ENCODE measurements at regions not wholly inside any gene's neighbourhood (a gene's known extent, or its start where the extent isn't known, plus 50 kb on each side); places are given as distances from the start of the nearest gene placed in this dataset.

DNA sequence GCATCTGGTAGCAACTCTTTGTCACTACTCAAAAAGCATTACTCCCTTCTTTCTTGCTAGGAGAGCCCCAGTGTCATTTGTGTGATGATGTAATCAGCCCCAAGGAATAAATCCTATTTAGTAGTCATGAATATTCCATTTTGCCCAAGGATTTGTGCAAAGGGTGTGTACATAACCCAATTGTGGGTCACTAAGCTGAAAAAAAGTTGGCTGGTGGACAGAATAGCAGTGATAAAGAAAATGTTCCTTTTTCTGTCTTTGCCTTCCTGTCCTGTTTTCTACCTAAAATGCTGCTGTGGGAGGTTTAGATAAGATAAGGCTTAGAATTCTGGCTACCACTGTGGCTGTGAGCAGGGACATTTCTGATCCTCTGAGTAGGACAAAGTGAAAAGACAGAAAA lies 223.1 kb upstream of the ITGA1 start:
- DNase-seq (ENCODE audit: low read depth), result no peak
- Histone ChIP-seq H3K4me3 (ENCODE audit: low read depth, low read length) (no peak overlapping the region), H3K36me3 (ENCODE audit: control insufficient read depth, insufficient read depth, low read length) (no peaks in the 10 kb centered on the region), H3K27me3 (ENCODE audit: control insufficient read depth, insufficient read depth, low read length) (no peaks in the 10 kb centered on the region)
- TF ChIP-seq, protein P1, sequence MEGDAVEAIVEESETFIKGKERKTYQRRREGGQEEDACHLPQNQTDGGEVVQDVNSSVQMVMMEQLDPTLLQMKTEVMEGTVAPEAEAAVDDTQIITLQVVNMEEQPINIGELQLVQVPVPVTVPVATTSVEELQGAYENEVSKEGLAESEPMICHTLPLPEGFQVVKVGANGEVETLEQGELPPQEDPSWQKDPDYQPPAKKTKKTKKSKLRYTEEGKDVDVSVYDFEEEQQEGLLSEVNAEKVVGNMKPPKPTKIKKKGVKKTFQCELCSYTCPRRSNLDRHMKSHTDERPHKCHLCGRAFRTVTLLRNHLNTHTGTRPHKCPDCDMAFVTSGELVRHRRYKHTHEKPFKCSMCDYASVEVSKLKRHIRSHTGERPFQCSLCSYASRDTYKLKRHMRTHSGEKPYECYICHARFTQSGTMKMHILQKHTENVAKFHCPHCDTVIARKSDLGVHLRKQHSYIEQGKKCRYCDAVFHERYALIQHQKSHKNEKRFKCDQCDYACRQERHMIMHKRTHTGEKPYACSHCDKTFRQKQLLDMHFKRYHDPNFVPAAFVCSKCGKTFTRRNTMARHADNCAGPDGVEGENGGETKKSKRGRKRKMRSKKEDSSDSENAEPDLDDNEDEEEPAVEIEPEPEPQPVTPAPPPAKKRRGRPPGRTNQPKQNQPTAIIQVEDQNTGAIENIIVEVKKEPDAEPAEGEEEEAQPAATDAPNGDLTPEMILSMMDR (IDR thresholded peaks at IDR 0.05; ENCODE audit: insufficient read depth, low read length, poor library complexity, severe bottlenecking), result no peak

DNA sequence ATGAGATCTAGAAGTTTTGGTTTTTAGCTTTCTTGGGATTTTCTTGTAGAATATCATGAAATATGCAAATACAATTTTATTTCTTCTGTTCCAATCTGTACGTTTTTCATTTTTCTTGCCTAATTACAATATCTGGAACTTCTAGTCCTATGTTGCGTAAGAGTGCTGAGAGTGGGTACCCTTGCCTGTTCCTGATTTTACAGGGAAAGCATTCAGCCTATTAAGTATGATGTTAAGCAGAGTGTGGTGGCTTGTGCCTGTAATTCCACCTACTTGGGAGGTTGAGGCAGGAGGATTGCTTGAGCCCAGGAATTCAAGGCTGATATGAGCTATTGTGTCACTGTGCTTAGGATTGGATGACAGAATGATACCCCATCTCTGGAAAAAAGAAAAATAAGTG lies 210.2 kb upstream of the ITGA1 start:
- H3K4me3 ChIP-seq (ENCODE audit: low read depth, low read length), result no peak overlapping the region
- DNase-seq (ENCODE audit: low read depth), result no peak
- H3K27me3 ChIP-seq (ENCODE audit: control insufficient read depth, insufficient read depth, low read length), result no peaks in the 10 kb centered on the region
- H3K36me3 ChIP-seq (ENCODE audit: control insufficient read depth, insufficient read depth, low read length), result no peaks in the 10 kb centered on the region
- TF ChIP-seq, protein P1 (IDR thresholded peaks at IDR 0.05; ENCODE audit: insufficient read depth, low read length, poor library complexity, severe bottlenecking), result no peak

DNA sequence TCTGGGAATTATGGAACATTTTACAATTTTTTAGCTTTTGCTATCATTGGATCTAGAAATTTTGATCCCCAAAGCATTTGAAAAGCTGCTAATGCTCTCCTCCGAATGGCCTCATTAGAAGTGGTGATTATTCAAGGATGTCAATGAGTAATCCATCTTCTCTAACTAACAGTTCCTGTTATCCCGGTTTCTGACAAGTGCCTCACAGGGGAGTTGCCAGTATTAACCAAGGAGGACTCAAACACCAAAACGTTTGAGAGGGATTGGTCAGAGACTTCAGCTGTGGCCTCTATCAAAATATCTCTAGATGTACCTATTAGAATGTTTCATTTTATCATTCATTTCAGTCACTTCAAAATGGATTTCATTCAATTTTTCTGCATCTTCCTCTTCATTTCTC lies 208.3 kb upstream of the ITGA1 start:
- Histone ChIP-seq H3K4me3 (ENCODE audit: low read depth, low read length) (no peak overlapping the region), H3K36me3 (ENCODE audit: control insufficient read depth, insufficient read depth, low read length) (no peaks in the 10 kb centered on the region), H3K27me3 (ENCODE audit: control insufficient read depth, insufficient read depth, low read length) (no peaks in the 10 kb centered on the region)
- DNase-seq (ENCODE audit: low read depth), result no peak
- TF ChIP-seq, protein P1 (IDR thresholded peaks at IDR 0.05; ENCODE audit: insufficient read depth, low read length, poor library complexity, severe bottlenecking), result no peak

DNA sequence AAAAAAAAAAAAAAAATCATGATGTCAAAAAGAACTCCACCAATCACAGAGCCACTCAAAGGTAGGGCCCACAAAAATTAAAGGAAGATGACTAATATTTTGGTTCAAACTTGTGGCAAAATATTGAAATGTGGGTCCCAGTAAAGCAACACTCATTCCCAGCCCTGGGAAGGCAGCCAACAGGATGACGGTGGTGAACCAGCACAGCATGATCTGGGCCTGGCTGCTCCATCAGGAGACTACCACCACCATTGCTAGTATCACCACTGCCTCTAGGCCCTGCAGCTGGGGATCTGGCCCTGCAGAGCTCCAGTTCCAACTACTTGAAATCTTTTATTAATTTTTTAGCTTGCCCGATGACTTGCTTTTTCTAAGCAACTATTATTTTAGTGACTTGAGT lies 206.8 kb upstream of the ITGA1 start:
- DNase-seq (ENCODE audit: low read depth), result no peak

DNA sequence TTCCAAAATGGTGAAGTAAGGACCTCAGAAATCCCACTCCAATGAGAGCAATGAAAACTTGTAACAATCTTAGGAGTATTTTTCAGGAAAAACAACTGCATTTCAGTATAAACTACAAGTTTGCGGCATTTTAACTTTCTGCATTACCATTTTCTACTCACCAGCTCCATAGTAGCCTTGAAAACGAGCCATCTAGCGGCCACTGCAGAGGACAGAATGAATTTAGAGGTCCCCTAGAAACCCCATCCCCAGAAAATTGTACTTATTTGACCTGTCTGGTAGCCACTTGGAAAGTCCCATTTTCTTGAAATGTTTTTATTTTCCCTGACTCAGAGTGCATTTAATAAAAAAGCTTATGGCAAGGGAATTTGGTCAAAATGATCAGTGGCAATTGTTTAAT lies 205.4 kb upstream of the ITGA1 start:
- H3K36me3 ChIP-seq (ENCODE audit: control insufficient read depth, insufficient read depth, low read length), result no peaks in the 10 kb centered on the region
- no peak for DNase-seq (ENCODE audit: low read depth)
- TF ChIP-seq, protein P1 (IDR thresholded peaks at IDR 0.05; ENCODE audit: insufficient read depth, low read length, poor library complexity, severe bottlenecking), result no peak
- H3K4me3 ChIP-seq (ENCODE audit: low read depth, low read length), result no peak overlapping the region
- H3K27me3 ChIP-seq (ENCODE audit: control insufficient read depth, insufficient read depth, low read length), result no peaks in the 10 kb centered on the region

More for the DNA sequence above, 206.8 kb upstream of the ITGA1 start:
- no peaks in the 10 kb centered on the region for H3K36me3 ChIP-seq (ENCODE audit: control insufficient read depth, insufficient read depth, low read length)
- no peaks in the 10 kb centered on the region for H3K27me3 ChIP-seq (ENCODE audit: control insufficient read depth, insufficient read depth, low read length)
- no peak overlapping the region for H3K4me3 ChIP-seq (ENCODE audit: low read depth, low read length)
- TF ChIP-seq, protein P1 (IDR thresholded peaks at IDR 0.05; ENCODE audit: insufficient read depth, low read length, poor library complexity, severe bottlenecking), result no peak

DNA sequence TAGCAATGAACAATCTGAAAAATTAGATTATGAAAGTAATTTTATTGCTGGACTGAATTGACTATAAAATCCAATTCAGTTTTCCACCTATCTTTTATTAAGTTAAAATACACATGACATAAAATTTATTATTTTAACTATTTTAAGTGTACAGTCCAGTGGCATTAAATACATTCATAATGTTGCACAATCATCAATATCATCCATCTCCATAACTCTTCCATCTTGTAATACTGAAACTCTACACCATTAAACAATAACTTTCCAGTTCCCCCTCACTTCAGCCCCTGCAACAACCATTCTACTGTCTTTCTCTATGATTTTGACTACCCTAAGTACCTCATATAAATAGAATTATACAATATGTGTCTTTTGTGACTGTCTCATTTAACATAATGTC lies 200.6 kb upstream of the ITGA1 start:
- H3K36me3 ChIP-seq (ENCODE audit: control insufficient read depth, insufficient read depth, low read length), result no peaks in the 10 kb centered on the region
- no peak overlapping the region for H3K4me3 ChIP-seq (ENCODE audit: low read depth, low read length)
- no peaks in the 10 kb centered on the region for H3K27me3 ChIP-seq (ENCODE audit: control insufficient read depth, insufficient read depth, low read length)
- TF ChIP-seq, protein P1 (IDR thresholded peaks at IDR 0.05; ENCODE audit: insufficient read depth, low read length, poor library complexity, severe bottlenecking), result no peak
- DNase-seq (ENCODE audit: low read depth), result no peak

Data from kidney epithelial cell (primary cell).